GM23248 (cell line): ENCODE measurements at regions not wholly inside any gene's neighbourhood (a gene's known extent, or its start where the extent isn't known, plus 50 kb on each side); places are given as distances from the start of the nearest gene placed in this dataset.

Experiments used
- EZH2 ChIP-seq: fragments of 200-600 bp; sonication (generic); IDR thresholded peaks from 2 replicates; pipeline ENCODE4 v1.6.1; 2018; ENCODE audit warnings: antibody characterized with exemption, mild to moderate bottlenecking; ENCODE audit not compliant: insufficient read depth, poor library complexity, severe bottlenecking
- EZH2phosphoT487 ChIP-seq: fragments of 200-600 bp; sonication (generic); IDR thresholded peaks from 2 replicates; pipeline ENCODE4 v1.6.1; 2018; ENCODE audit warnings: antibody characterized with exemption, moderate library complexity, mild to moderate bottlenecking, low read depth; ENCODE audit not compliant: insufficient read depth

DNA sequence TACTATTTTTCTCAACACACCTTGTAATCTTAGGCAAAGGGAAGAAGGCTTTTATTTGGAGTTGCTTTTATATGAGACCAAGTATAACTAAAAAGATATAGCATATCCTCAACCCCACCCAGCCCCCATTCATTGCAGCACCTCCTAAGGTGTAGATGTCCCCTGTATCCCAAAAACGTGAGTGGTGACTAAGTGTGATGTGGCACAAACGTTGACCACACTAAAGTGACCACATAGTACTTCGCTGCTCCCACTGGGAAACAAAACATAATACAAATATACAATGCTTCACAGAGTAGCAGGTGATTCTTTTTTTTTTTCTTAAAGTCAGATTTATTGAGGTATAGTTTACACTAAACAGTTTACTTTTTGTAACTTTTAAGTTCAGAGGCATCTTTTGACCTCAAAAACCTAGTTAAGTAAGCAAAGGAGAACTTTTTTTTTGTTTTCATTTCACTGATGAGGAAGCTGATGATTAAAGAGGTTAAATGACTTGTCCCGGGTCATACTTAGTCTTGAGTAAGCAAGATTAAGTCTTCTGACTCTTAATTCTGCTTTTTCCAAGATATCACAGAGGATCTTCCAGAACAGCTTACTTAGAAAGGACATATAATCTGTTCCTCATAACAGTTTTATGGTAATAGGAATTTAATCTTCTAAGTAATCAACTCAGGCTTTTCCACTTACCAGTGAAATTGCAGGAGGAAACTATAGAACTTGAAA is 245.2 kb upstream of the PLEKHG7 start:
- no peak for TF ChIP-seq EZH2
- TF ChIP-seq EZH2phosphoT487, result no peak
